Cardiac muscle cell (in vitro differentiated cells and primary cell): ENCODE measurements at regions not wholly inside any gene's neighbourhood (a gene's known extent, or its start where the extent isn't known, plus 50 kb on each side); places are given as distances from the start of the nearest gene placed in this dataset.

Experiments used
- DNase-seq, 2 donors: peaks; one replicate each; pipeline versions ENCODE4 v3.0.0 to v3.0.0-alpha.2; 2010 to 2017; ENCODE audit warnings: low read depth in 1 of 2, low spot score in 1 of 2
- H3K27ac ChIP-seq: fragments of 200-600 bp; sonication (generic); 2 replicates; pipeline ENCODE4 v1.5.1; 2016
- H3K27me3 ChIP-seq: fragments of 200-600 bp; sonication (generic); 2 replicates; pipeline ENCODE4 v1.6.0; 2016; ENCODE audit warnings: control low read depth
- H3K36me3 ChIP-seq: fragments of 200-600 bp; sonication (generic); 2 replicates; pipeline ENCODE4 v1.5.1; 2016; ENCODE audit warnings: control low read depth
- H3K4me1 ChIP-seq: fragments of 200-600 bp; sonication (generic); 2 replicates; pipeline ENCODE4 v1.8.1; 2017; ENCODE audit warnings: low read depth, mild to moderate bottlenecking, mixed run types
- H3K4me3 ChIP-seq: fragments of 200-600 bp; sonication (generic); 2 replicates; pipeline ENCODE4 v1.5.1; 2016; ENCODE audit warnings: mild to moderate bottlenecking
- H3K9me3 ChIP-seq: fragments of 200-600 bp; sonication (generic); 2 replicates; pipeline ENCODE4 v1.5.1; 2017; ENCODE audit warnings: low read depth, mild to moderate bottlenecking, control low read depth
- TF ChIP-seq, protein P1 (sequence below): IDR thresholded peaks from 2 replicates; pipeline ENCODE4 v1.5.1; 2012; ENCODE audit warnings: low read depth, mild to moderate bottlenecking, low read length

DNA sequence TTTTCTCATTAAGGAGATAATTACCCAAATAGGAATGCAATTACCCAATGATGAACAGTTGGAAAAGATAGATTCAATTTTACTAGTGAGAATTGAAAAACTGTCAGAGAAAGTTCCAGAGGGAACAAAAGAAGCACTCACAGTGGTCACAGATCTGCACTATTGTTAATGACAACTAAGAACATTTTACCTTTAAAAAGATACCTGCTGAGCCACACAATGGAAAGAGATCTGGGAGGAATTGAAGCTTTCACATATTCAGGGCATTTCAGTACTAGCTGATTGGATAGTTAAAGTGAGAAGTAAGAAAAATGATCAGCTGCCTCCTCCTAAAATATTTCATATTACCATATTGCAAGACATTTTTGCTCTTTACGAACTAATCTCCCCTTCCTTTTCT lies 1822.2 kb downstream of the STIM2 start:
- no peaks in the 10 kb centered on the region for H3K27me3 ChIP-seq
- no peak overlapping the region for H3K27ac ChIP-seq
- H3K36me3 ChIP-seq, result no peaks in the 10 kb centered on the region
- TF ChIP-seq, protein P1, sequence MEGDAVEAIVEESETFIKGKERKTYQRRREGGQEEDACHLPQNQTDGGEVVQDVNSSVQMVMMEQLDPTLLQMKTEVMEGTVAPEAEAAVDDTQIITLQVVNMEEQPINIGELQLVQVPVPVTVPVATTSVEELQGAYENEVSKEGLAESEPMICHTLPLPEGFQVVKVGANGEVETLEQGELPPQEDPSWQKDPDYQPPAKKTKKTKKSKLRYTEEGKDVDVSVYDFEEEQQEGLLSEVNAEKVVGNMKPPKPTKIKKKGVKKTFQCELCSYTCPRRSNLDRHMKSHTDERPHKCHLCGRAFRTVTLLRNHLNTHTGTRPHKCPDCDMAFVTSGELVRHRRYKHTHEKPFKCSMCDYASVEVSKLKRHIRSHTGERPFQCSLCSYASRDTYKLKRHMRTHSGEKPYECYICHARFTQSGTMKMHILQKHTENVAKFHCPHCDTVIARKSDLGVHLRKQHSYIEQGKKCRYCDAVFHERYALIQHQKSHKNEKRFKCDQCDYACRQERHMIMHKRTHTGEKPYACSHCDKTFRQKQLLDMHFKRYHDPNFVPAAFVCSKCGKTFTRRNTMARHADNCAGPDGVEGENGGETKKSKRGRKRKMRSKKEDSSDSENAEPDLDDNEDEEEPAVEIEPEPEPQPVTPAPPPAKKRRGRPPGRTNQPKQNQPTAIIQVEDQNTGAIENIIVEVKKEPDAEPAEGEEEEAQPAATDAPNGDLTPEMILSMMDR, result no peak
- no peak overlapping the region for H3K4me3 ChIP-seq
- no peaks in the 10 kb centered on the region for H3K4me1 ChIP-seq
- no peak for DNase-seq
- H3K9me3 ChIP-seq, result no peaks in the 10 kb centered on the region

DNA sequence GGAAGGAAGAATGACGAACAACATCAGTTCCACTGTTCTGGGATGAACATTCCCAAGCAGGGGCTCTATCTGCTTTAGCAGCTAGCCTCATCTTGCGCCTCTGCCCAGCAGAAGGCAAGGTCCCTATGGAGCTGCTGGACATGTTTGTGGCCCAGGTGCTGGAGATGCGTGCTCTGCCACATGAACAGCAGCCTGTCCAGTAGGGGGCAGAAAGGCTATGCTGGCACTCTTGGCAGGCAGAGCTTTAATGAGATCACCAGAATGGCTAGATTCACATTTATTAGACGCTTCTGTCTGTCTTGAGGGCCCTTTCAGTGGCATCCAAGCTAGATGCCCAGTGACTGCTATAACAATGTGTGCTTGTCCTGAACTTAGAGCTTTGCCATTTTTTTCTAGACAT lies 1826.0 kb downstream of the STIM2 start:
- no peaks in the 10 kb centered on the region for H3K36me3 ChIP-seq
- no peak overlapping the region for H3K27ac ChIP-seq
- no peaks in the 10 kb centered on the region for H3K27me3 ChIP-seq
- no peaks in the 10 kb centered on the region for H3K4me1 ChIP-seq
- DNase-seq, result peak; percentile 32 to 68
- TF ChIP-seq, protein P1, result peak; percentile 37
- H3K4me3 ChIP-seq, result no peak overlapping the region
- H3K9me3 ChIP-seq, result no peaks in the 10 kb centered on the region

DNA sequence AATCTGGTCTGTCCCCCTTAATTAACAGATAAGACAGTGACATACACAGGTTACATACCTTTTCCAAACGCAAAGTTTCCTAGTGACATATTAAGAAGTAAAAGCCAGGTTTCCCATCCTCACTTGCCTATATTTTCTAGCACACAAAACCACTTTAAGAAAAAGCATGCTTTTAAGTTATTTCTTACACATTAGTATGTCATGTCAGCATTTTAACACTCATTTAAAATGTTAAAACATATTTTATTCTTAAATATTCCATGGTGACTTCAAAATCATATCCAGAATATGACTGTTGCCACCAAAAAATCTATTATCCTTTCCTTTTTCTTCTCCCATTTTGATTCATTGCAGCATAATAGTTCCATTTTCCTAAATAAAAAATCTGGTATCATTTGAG lies 1830.2 kb downstream of the STIM2 start:
- TF ChIP-seq, protein P1, result no peak
- DNase-seq, result no peak
- Histone ChIP-seq H3K4me1 (no peaks in the 10 kb centered on the region), H3K9me3 (no peaks in the 10 kb centered on the region), H3K36me3 (no peaks in the 10 kb centered on the region), H3K27ac (no peak overlapping the region), H3K27me3 (no peaks in the 10 kb centered on the region), H3K4me3 (no peak overlapping the region)

DNA sequence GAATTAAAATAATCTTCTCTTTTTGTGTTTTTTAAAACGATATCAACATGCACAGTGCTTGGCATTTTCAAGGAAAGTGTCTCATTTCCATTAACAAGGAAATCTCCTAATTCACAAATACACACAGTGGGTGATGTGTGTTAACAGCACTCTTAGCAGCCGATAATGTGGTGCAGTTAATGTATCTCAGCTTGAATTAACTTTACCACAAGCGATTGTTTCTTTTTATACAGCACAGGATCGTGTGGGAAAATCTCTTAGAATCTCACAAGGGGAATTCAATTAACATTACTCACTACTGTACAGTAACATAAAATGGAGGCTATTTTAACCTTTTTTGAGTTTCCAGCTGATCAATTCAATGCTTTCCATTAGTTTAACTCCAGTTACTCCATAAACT lies 1841.9 kb downstream of the STIM2 start:
- H3K4me3 ChIP-seq, result no peak overlapping the region

DNA sequence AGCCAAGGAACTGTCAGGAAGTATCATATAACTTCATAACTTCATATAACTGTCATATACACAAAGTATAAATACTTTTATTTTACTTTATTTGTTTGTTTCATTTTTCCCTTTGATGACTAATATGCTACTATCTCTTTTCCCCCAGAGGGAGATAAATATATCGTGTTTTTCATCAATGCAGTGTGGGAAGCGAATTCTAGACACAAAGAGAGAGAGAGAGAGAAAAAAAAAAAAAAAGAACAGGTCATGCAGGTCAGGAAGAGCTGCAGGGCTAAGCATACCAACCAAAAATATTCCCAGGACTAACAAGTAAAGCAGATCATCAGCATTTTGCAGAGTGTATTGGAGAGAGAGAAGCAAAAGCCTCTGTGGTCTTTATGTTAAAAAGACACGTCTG lies 1849.2 kb downstream of the STIM2 start:
- Histone ChIP-seq H3K4me3 (no peak overlapping the region), H3K9me3 (no peaks in the 10 kb centered on the region), H3K27me3 (no peaks in the 10 kb centered on the region), H3K36me3 (no peaks in the 10 kb centered on the region), H3K27ac (no peak overlapping the region), H3K4me1 (no peaks in the 10 kb centered on the region)
- peak in 1 of 2 donors; percentile 3 for DNase-seq
- TF ChIP-seq, protein P1, result no peak

More for the DNA sequence above, 1841.9 kb downstream of the STIM2 start:
- H3K27me3 ChIP-seq, result no peaks in the 10 kb centered on the region
- H3K36me3 ChIP-seq, result no peaks in the 10 kb centered on the region
- no peaks in the 10 kb centered on the region for H3K9me3 ChIP-seq
- H3K4me1 ChIP-seq, result no peaks in the 10 kb centered on the region
- H3K27ac ChIP-seq, result no peak overlapping the region
- TF ChIP-seq, protein P1, result no peak
- DNase-seq, result no peak

DNA sequence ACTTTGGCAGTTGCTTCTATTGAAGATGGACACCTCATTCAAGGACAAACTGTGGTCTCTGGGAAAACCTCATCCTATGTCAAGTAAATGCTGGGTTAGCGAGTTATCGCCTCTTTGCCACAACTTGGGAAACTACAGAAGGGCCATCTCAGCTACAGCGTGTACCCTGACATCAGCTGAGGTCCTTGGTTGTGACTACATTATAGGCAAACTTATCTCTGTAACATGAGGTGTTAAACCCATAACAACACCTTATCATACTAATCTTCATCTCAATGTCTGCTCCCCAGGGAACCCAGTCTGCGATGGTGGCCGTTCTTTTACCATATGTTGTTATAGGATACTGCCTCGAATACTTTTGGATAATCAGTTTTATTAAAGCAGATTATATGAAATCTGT lies 1862.7 kb downstream of the STIM2 start:
- Histone ChIP-seq H3K9me3 (no peaks in the 10 kb centered on the region), H3K4me1 (no peaks in the 10 kb centered on the region), H3K4me3 (no peak overlapping the region), H3K36me3 (no peaks in the 10 kb centered on the region), H3K27me3 (no peaks in the 10 kb centered on the region), H3K27ac (no peak overlapping the region)
- TF ChIP-seq, protein P1, result no peak
- DNase-seq, result no peak
